Fibroblast of lung (primary cell): ENCODE measurements at regions not wholly inside any gene's neighbourhood (a gene's known extent, or its start where the extent isn't known, plus 50 kb on each side); places are given as distances from the start of the nearest gene placed in this dataset.

ENCODE experiments used
- DNase-seq, 2 donors: peaks; one replicate each; pipeline versions ENCODE4 v3.0.0 to v3.0.0-alpha.2; 2010; ENCODE audit warnings: low read depth in 2 of 2
- H2AFZ ChIP-seq: 2 replicates; pipeline ENCODE4 v1.5.1; 2012; ENCODE audit warnings: low read length, control low read depth, inconsistent platforms
- H3K27ac ChIP-seq: 2 replicates; pipeline ENCODE4 v1.5.1; 2011; ENCODE audit warnings: low read length, control low read depth; ENCODE audit not compliant: insufficient read depth
- H3K27me3 ChIP-seq: 2 replicates; pipeline ENCODE4 v1.5.1; 2011; ENCODE audit warnings: mild to moderate bottlenecking, low read length; ENCODE audit not compliant: control insufficient read depth, insufficient read depth
- H3K36me3 ChIP-seq: 2 replicates; pipeline ENCODE4 v1.5.1; 2011; ENCODE audit warnings: low read length; ENCODE audit not compliant: control insufficient read depth, insufficient read depth
- H3K4me1 ChIP-seq: 2 replicates; pipeline ENCODE4 v1.5.1; 2011; ENCODE audit warnings: low read length; ENCODE audit not compliant: control insufficient read depth, insufficient read depth; ENCODE audit errors: extremely low read depth
- H3K4me2 ChIP-seq: 2 replicates; pipeline ENCODE4 v1.5.1; 2011; ENCODE audit warnings: low read length, control low read depth; ENCODE audit not compliant: insufficient read depth; ENCODE audit errors: extremely low read depth
- H3K4me3 ChIP-seq, 4 experiments: fragments of 200-600 bp in 1 of 4; sonication (generic) in 1 of 4; replicated peaks in 1 of 4; 2 replicates each; pipeline ENCODE4 v1.5.1; 2011 to 2016; ENCODE audit warnings: low read length in 4 of 4, low read depth in 3 of 4, mild to moderate bottlenecking in 3 of 4, control low read depth in 2 of 4, inconsistent platforms in 1 of 4, mixed read lengths in 1 of 4; ENCODE audit not compliant: insufficient read depth in 1 of 4; ENCODE audit errors: control extremely low read depth in 1 of 4
- H3K79me2 ChIP-seq: 2 replicates; pipeline ENCODE4 v1.5.1; 2012; ENCODE audit warnings: mild to moderate bottlenecking, low read length, inconsistent platforms; ENCODE audit not compliant: control insufficient read depth, insufficient read depth
- H3K9ac ChIP-seq: 2 replicates; pipeline ENCODE4 v1.5.1; 2011; ENCODE audit warnings: mild to moderate bottlenecking, low read length, control low read depth; ENCODE audit not compliant: insufficient read depth
- H3K9me3 ChIP-seq: 2 replicates; pipeline ENCODE4 v1.5.1; 2012; ENCODE audit warnings: low read depth, low read length; ENCODE audit not compliant: control insufficient read depth, insufficient read depth
- H4K20me1 ChIP-seq: 2 replicates; pipeline ENCODE4 v1.5.1; 2011; ENCODE audit warnings: low read length; ENCODE audit not compliant: control insufficient read depth, insufficient read depth; ENCODE audit errors: extremely low read depth
- CTCF ChIP-seq, 2 donors: IDR thresholded peaks in 1 of 2; conservative IDR thresholded peaks in 1 of 2; 1 replicate in 1 of 2; 2 replicates in 1 of 2; pipeline ENCODE4 v1.5.1; 2011 to 2012; ENCODE audit warnings: low read length in 2 of 2, control low read depth in 1 of 2, inconsistent platforms in 1 of 2, low read depth in 1 of 2, mild to moderate bottlenecking in 1 of 2
- EZH2 ChIP-seq: IDR thresholded peaks from 2 replicates; pipeline ENCODE4 v1.5.1; 2012; ENCODE audit warnings: low read length, control low read depth, mild to moderate bottlenecking; ENCODE audit errors: missing control alignments

DNA sequence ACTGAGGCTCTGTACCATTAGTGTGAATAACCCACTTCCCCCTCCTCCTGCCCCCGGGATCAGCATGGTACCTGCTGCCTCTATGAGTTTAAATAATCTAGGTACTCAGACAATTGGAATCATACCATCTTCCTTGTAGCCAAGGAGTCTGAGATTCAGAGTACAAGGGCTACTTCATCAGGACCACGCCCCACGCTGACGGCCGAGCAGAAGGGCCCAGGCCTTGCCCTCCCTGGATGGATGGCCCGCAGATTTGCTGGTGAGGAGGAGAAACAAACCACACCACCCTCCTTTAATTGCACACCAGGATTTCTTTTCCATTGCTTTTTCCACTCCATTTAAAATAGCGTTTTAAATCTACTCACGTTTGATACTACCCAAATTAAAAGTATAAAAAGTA lies 649.9 kb upstream of the ADARB2 start:
- Histone ChIP-seq H2AFZ (no peak overlapping the region), H4K20me1 (no peaks in the 10 kb centered on the region), H3K4me3 (no peak overlapping the region), H3K36me3 (no peaks in the 10 kb centered on the region), H3K9ac (no peak overlapping the region), H3K9me3 (no peaks in the 10 kb centered on the region), H3K79me2 (no peaks in the 10 kb centered on the region), H3K4me2 (no peak overlapping the region), H3K4me1 (no peaks in the 10 kb centered on the region), H3K27ac (no peak overlapping the region), H3K27me3 (no peaks in the 10 kb centered on the region)
- no peak for DNase-seq
- TF ChIP-seq CTCF (conservative IDR thresholded peaks at IDR 0.05 in 1 of 2, IDR thresholded peaks at IDR 0.05 in 1 of 2; ENCODE audit: low read depth in 1 of 2, low read length in 2 of 2) (no peak), EZH2 (no peak)

DNA sequence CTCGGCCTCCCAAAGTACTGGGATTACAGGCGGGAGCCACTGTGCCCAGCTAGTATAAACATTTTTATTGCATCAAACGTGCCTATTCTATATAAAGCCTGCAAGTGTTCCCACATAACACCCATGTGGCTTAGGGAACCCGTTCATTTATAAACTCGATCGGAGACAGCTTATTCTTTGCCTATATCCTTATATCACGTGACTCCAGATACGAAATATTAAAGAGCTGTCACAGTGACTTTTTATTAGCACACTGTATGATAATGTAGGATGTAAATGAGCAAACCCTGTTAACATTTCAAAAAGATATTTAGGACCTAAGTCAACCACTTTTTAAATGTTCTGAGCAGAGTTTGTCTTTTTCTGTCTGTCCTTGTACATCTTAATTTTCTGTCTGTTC lies 642.9 kb upstream of the ADARB2 start:
- Histone ChIP-seq H3K79me2 (no peaks in the 10 kb centered on the region), H2AFZ (no peak overlapping the region), H3K27ac (no peak overlapping the region), H3K4me1 (no peaks in the 10 kb centered on the region), H3K4me2 (no peak overlapping the region), H3K27me3 (no peaks in the 10 kb centered on the region), H3K4me3 (no peak overlapping the region), H4K20me1 (no peaks in the 10 kb centered on the region), H3K36me3 (no peaks in the 10 kb centered on the region), H3K9me3 (no peaks in the 10 kb centered on the region), H3K9ac (no peak overlapping the region)
- no peak for DNase-seq
- TF ChIP-seq EZH2 (no peak), CTCF (conservative IDR thresholded peaks at IDR 0.05 in 1 of 2, IDR thresholded peaks at IDR 0.05 in 1 of 2; ENCODE audit: low read depth in 1 of 2, low read length in 2 of 2) (no peak)

- Histone ChIP-seq H4K20me1 (no peaks in the 10 kb centered on the region), H3K27me3 (no peaks in the 10 kb centered on the region), H3K4me1 (no peaks in the 10 kb centered on the region), H3K79me2 (no peaks in the 10 kb centered on the region), H3K4me3 (no peak overlapping the region), H3K9me3 (no peaks in the 10 kb centered on the region), H2AFZ (no peak overlapping the region), H3K9ac (no peak overlapping the region), H3K36me3 (no peaks in the 10 kb centered on the region), H3K27ac (no peak overlapping the region), H3K4me2 (no peak overlapping the region)
- no peak for DNase-seq
- TF ChIP-seq EZH2 (no peak), CTCF (conservative IDR thresholded peaks at IDR 0.05 in 1 of 2, IDR thresholded peaks at IDR 0.05 in 1 of 2; ENCODE audit: low read depth in 1 of 2, low read length in 2 of 2) (no peak)
Measured at GRCh38 chr10:2367083-2367482, 629.8 kb upstream of the ADARB2 start.
